H1 (cell line): ENCODE measurements at regions not wholly inside any gene's neighbourhood (a gene's known extent, or its start where the extent isn't known, plus 50 kb on each side); places are given as distances from the start of the nearest gene placed in this dataset.

Source experiments
- ASH2L ChIP-seq: fragments of 200-600, 300-600 bp; sonication (generic); IDR thresholded peaks from one replicate; pipeline ENCODE4 v1.7.1; 2017; ENCODE audit warnings: low read length
- SAP30 ChIP-seq: fragments of 300-600 bp; sonication (generic); IDR thresholded peaks from 2 replicates; pipeline ENCODE4 v1.7.1; 2012; ENCODE audit warnings: low read length, moderate library complexity, mild to moderate bottlenecking, inconsistent platforms; ENCODE audit not compliant: insufficient read depth, insufficient replicate concordance

- TF ChIP-seq SAP30, result no peak
- no peak for TF ChIP-seq ASH2L
- TF ChIP-seq, all 59 proteins: peak for 0
Observed at GRCh38 chr7:26076691-26077090, 75.3 kb upstream of the NFE2L3 start (continued).
